GM21717 (cell line): ENCODE measurements at regions not wholly inside any gene's neighbourhood (a gene's known extent, or its start where the extent isn't known, plus 50 kb on each side); places are given as distances from the start of the nearest gene placed in this dataset.
"Not testable (repeated sequence)": the region's sequence is repeated elsewhere in the genome, so short reads cannot be mapped to it uniquely, and the experiment has no call there.

Experiments
- ATAC-seq: cut with Tn5 transposase; IDR thresholded peaks from one replicate; pipeline ENCODE4 v1.9.1; 2021; ENCODE audit warnings: mild to moderate bottlenecking, moderate library complexity; ENCODE audit not compliant: unreplicated experiment

- ATAC-seq, result no peak
These were observed 899.9 kb downstream of the C6orf118 start for GRCh38 chr6:164409309-164410009.

GRCh38 chr6:164408868-164409267 is 900.5 kb downstream of the C6orf118 start:
- no peak for ATAC-seq

- ATAC-seq, result no peak
These were observed 904.5 kb downstream of the C6orf118 start for GRCh38 chr6:164404812-164405488.

GRCh38 chr6:164401871-164402270 is 907.5 kb downstream of the C6orf118 start:
- no peak for ATAC-seq

- no peak for ATAC-seq
These were observed 910.8 kb downstream of the C6orf118 start for GRCh38 chr6:164398647-164399046.

GRCh38 chr6:164396071-164397047 is 913.0 kb downstream of the C6orf118 start:
- ATAC-seq, result peak; percentile 78

GRCh38 chr6:164379795-164380194 is 929.6 kb downstream of the C6orf118 start:
- ATAC-seq, result no peak

GRCh38 chr6:164378330-164378729 is 931.1 kb downstream of the C6orf118 start:
- ATAC-seq, result no peak

GRCh38 chr6:164377348-164377918 is 932.0 kb downstream of the C6orf118 start:
- no peak for ATAC-seq

- no peak for ATAC-seq
These were observed 938.6 kb downstream of the C6orf118 start for GRCh38 chr6:164370773-164371172.

- ATAC-seq, result no peak
These were observed 944.9 kb downstream of the QKI start for GRCh38 chr6:164359441-164359840.

GRCh38 chr6:164359036-164359435 is 944.5 kb downstream of the QKI start:
- ATAC-seq, result no peak

GRCh38 chr6:164356814-164357213 is 942.3 kb downstream of the QKI start:
- ATAC-seq, result no peak

GRCh38 chr6:164347455-164347854 is 932.9 kb downstream of the QKI start:
- ATAC-seq, result no peak

- no peak for ATAC-seq
These were observed 932.1 kb downstream of the QKI start for GRCh38 chr6:164346631-164347030.

GRCh38 chr6:164345806-164346496 is 931.4 kb downstream of the QKI start:
- ATAC-seq, result no peak

GRCh38 chr6:164345327-164345726 is 930.8 kb downstream of the QKI start:
- ATAC-seq, result no peak

- ATAC-seq, result no peak
These were observed 930.3 kb downstream of the QKI start for GRCh38 chr6:164344801-164345291.

GRCh38 chr6:164339442-164339841 is 924.9 kb downstream of the QKI start:
- not testable (repeated sequence) for ATAC-seq

- ATAC-seq, result no peak
These were observed 923.4 kb downstream of the QKI start for GRCh38 chr6:164337925-164338397.
